Activated T-helper 17 cell treated with anti-CD3 and anti-CD28 coated beads, Interleukin-2, amount 50 U/mL, for 72 hours (primary cell): ENCODE measurements at regions not wholly inside any gene's neighbourhood (a gene's known extent, or its start where the extent isn't known, plus 50 kb on each side); places are given as distances from the start of the nearest gene placed in this dataset.

Experiments
- ATAC-seq: fragments of 150-1000 bp; cut with Tn5 transposase; replicated peaks from 2 replicates; pipeline ENCODE4 v1.10.0; 2021; ENCODE audit warnings: mild to moderate bottlenecking, moderate library complexity
- H3K27ac Mint-ChIP-seq: one replicate; pipeline ENCODE4 v1.8.0; 2022; ENCODE audit warnings: mixed read lengths
- H3K27me3 Mint-ChIP-seq: one replicate; pipeline ENCODE4 v1.8.0; 2022; ENCODE audit warnings: mixed read lengths
- H3K36me3 Mint-ChIP-seq: one replicate; pipeline ENCODE4 v1.8.0; 2022; ENCODE audit warnings: low read depth, mild to moderate bottlenecking, mixed read lengths
- H3K4me1 Mint-ChIP-seq: one replicate; pipeline ENCODE4 v1.8.0; 2022; ENCODE audit warnings: mixed read lengths
- H3K4me3 Mint-ChIP-seq: one replicate; pipeline ENCODE4 v1.8.0; 2022; ENCODE audit warnings: mild to moderate bottlenecking, mixed read lengths
- H3K9me3 Mint-ChIP-seq: one replicate; pipeline ENCODE4 v1.8.0; 2022; ENCODE audit warnings: mixed read lengths

- no peak overlapping the region for H3K4me3 Mint-ChIP-seq
- no peak overlapping the region for H3K27ac Mint-ChIP-seq
- no peaks in the 10 kb centered on the region for H3K36me3 Mint-ChIP-seq
- no peaks in the 10 kb centered on the region for H3K9me3 Mint-ChIP-seq
- no peaks in the 10 kb centered on the region for H3K4me1 Mint-ChIP-seq
- peak; percentile 32 for ATAC-seq
- H3K27me3 Mint-ChIP-seq, result peaks cover 26% of the 10 kb centered on the region
Observed at GRCh38 chr10:127797339-127797738, 60.4 kb downstream of the FOXI2 start.

- ATAC-seq, result no peak
- no peaks in the 10 kb centered on the region for H3K9me3 Mint-ChIP-seq
- no peaks in the 10 kb centered on the region for H3K4me1 Mint-ChIP-seq
- no peak overlapping the region for H3K4me3 Mint-ChIP-seq
- H3K36me3 Mint-ChIP-seq, result no peaks in the 10 kb centered on the region
- peaks cover 25% of the 10 kb centered on the region for H3K27me3 Mint-ChIP-seq
- H3K27ac Mint-ChIP-seq, result no peak overlapping the region
Observed at GRCh38 chr10:127798111-127798510, 61.1 kb downstream of the FOXI2 start.

GRCh38 chr10:127801302-127801701 is 64.3 kb downstream of the FOXI2 start:
- Mint-ChIP-seq H3K27me3 (peaks cover 27% of the 10 kb centered on the region), H3K27ac (no peak overlapping the region), H3K4me1 (no peaks in the 10 kb centered on the region), H3K9me3 (no peaks in the 10 kb centered on the region), H3K4me3 (no peak overlapping the region), H3K36me3 (no peaks in the 10 kb centered on the region)
- no peak for ATAC-seq

GRCh38 chr10:127802531-127803095 is 65.6 kb downstream of the FOXI2 start:
- no peaks in the 10 kb centered on the region for H3K9me3 Mint-ChIP-seq
- no peak overlapping the region for H3K4me3 Mint-ChIP-seq
- H3K36me3 Mint-ChIP-seq, result no peaks in the 10 kb centered on the region
- no peak for ATAC-seq
- no peak overlapping the region for H3K27ac Mint-ChIP-seq
- no peaks in the 10 kb centered on the region for H3K4me1 Mint-ChIP-seq
- peaks cover 27% of the 10 kb centered on the region for H3K27me3 Mint-ChIP-seq

- ATAC-seq, result no peak
Observed at GRCh38 chr10:127804696-127805095, 67.7 kb downstream of the FOXI2 start.

GRCh38 chr10:127805950-127806349 is 69.0 kb downstream of the FOXI2 start:
- no peaks in the 10 kb centered on the region for H3K36me3 Mint-ChIP-seq
- no peaks in the 10 kb centered on the region for H3K9me3 Mint-ChIP-seq
- no peaks in the 10 kb centered on the region for H3K4me1 Mint-ChIP-seq
- H3K27ac Mint-ChIP-seq, result no peak overlapping the region
- peaks cover 19% of the 10 kb centered on the region for H3K27me3 Mint-ChIP-seq
- no peak for ATAC-seq
- H3K4me3 Mint-ChIP-seq, result no peak overlapping the region

More at GRCh38 chr10:127804696-127805095, 67.7 kb downstream of the FOXI2 start:
- Mint-ChIP-seq H3K4me3 (no peak overlapping the region), H3K9me3 (no peaks in the 10 kb centered on the region), H3K27ac (no peak overlapping the region), H3K36me3 (no peaks in the 10 kb centered on the region), H3K27me3 (peaks cover 27% of the 10 kb centered on the region), H3K4me1 (no peaks in the 10 kb centered on the region)

- Mint-ChIP-seq H3K27ac (no peak overlapping the region), H3K4me3 (no peak overlapping the region), H3K27me3 (peaks cover 12% of the 10 kb centered on the region), H3K9me3 (no peaks in the 10 kb centered on the region), H3K4me1 (no peaks in the 10 kb centered on the region), H3K36me3 (no peaks in the 10 kb centered on the region)
- no peak for ATAC-seq
Observed at GRCh38 chr10:127812041-127812440, 75.1 kb downstream of the FOXI2 start.

GRCh38 chr10:127813290-127813689 is 76.3 kb downstream of the FOXI2 start:
- H3K9me3 Mint-ChIP-seq, result no peaks in the 10 kb centered on the region
- H3K36me3 Mint-ChIP-seq, result no peaks in the 10 kb centered on the region
- no peak overlapping the region for H3K4me3 Mint-ChIP-seq
- no peak for ATAC-seq
- no peaks in the 10 kb centered on the region for H3K4me1 Mint-ChIP-seq
- peaks cover 10% of the 10 kb centered on the region for H3K27me3 Mint-ChIP-seq
- H3K27ac Mint-ChIP-seq, result no peak overlapping the region

- Mint-ChIP-seq H3K9me3 (peaks cover 4% of the 10 kb centered on the region), H3K27ac (no peak overlapping the region), H3K27me3 (peaks cover 11% of the 10 kb centered on the region), H3K36me3 (no peaks in the 10 kb centered on the region), H3K4me1 (no peaks in the 10 kb centered on the region), H3K4me3 (no peak overlapping the region)
- no peak for ATAC-seq
Observed at GRCh38 chr10:127815147-127815546, 77.6 kb downstream of the CLRN3 start.

- Mint-ChIP-seq H3K4me1 (no peaks in the 10 kb centered on the region), H3K9me3 (peaks cover 7% of the 10 kb centered on the region), H3K27ac (no peak overlapping the region), H3K36me3 (no peaks in the 10 kb centered on the region), H3K27me3 (peaks cover 7% of the 10 kb centered on the region), H3K4me3 (no peak overlapping the region)
- no peak for ATAC-seq
Observed at GRCh38 chr10:127824826-127825225, 67.9 kb downstream of the CLRN3 start.

- H3K9me3 Mint-ChIP-seq, result peaks cover 5% of the 10 kb centered on the region
- no peak overlapping the region for H3K4me3 Mint-ChIP-seq
- H3K36me3 Mint-ChIP-seq, result no peaks in the 10 kb centered on the region
- H3K4me1 Mint-ChIP-seq, result no peaks in the 10 kb centered on the region
- H3K27ac Mint-ChIP-seq, result no peak overlapping the region
- H3K27me3 Mint-ChIP-seq, result peaks cover 5% of the 10 kb centered on the region
- no peak for ATAC-seq
Observed at GRCh38 chr10:127826154-127826725, 66.5 kb downstream of the CLRN3 start.

GRCh38 chr10:127827354-127828140 is 65.2 kb downstream of the CLRN3 start:
- no peaks in the 10 kb centered on the region for H3K36me3 Mint-ChIP-seq
- H3K4me3 Mint-ChIP-seq, result no peak overlapping the region
- peaks cover 2% of the 10 kb centered on the region for H3K9me3 Mint-ChIP-seq
- no peak for ATAC-seq
- peaks cover 2% of the 10 kb centered on the region for H3K27me3 Mint-ChIP-seq
- H3K4me1 Mint-ChIP-seq, result no peaks in the 10 kb centered on the region
- H3K27ac Mint-ChIP-seq, result no peak overlapping the region
